SK-N-SH treated with all-trans-retinoic acid at 6 μM for 48 hours (cell line): ENCODE measurements at regions not wholly inside any gene's neighbourhood (a gene's known extent, or its start where the extent isn't known, plus 50 kb on each side); places are given as distances from the start of the nearest gene placed in this dataset.

Experiments used
- OSR1 ChIP-seq: fragments of 250-450 bp; sonication (Bioruptor Pico); IDR thresholded peaks from 2 replicates; pipeline ENCODE4 v1.8.0; 2022; ENCODE audit warnings: moderate library complexity, mild to moderate bottlenecking, inconsistent platforms
- POU6F1 ChIP-seq: fragments of 250-450 bp; sonication (Bioruptor Pico); IDR thresholded peaks from 2 replicates; pipeline ENCODE4 v1.8.0; 2021; ENCODE audit warnings: low read depth, mild to moderate bottlenecking, moderate library complexity, borderline replicate concordance
- SNAI2 ChIP-seq: fragments of 250-450 bp; sonication (Bioruptor Pico); IDR thresholded peaks from 2 replicates; pipeline ENCODE4 v1.5.0; 2020; ENCODE audit warnings: mild to moderate bottlenecking, moderate library complexity
- TCF4 ChIP-seq: fragments of 250-450 bp; sonication (Bioruptor Pico); IDR thresholded peaks from 2 replicates; pipeline ENCODE4 v1.8.0; 2021; ENCODE audit warnings: mild to moderate bottlenecking, moderate library complexity, borderline replicate concordance
- ZFP3 ChIP-seq: fragments of 250-450 bp; sonication (Bioruptor Pico); IDR thresholded peaks from 2 replicates; pipeline ENCODE4 v1.5.0; 2020; ENCODE audit warnings: mild to moderate bottlenecking, moderate library complexity
- ZNF565 ChIP-seq: fragments of 450-650 bp; formaldehyde crosslinking; conservative IDR thresholded peaks from 2 replicates; pipeline ENCODE4 v1.5.0; 2020; ENCODE audit warnings: low read depth, mild to moderate bottlenecking, moderate library complexity

- TF ChIP-seq OSR1 (CRISPR knock-in tag) (no peak), ZFP3 (CRISPR knock-in tag) (no peak), ZNF565 (CRISPR knock-in tag) (no peak), SNAI2 (no peak), POU6F1 (CRISPR knock-in tag) (no peak), TCF4 (CRISPR knock-in tag) (no peak)
These were observed 184.2 kb upstream of the HCCS start for GRCh38 chrX:10926891-10927290.
